GM19239 (cell line): ENCODE measurements at regions not wholly inside any gene's neighbourhood (a gene's known extent, or its start where the extent isn't known, plus 50 kb on each side); places are given as distances from the start of the nearest gene placed in this dataset.

Experiments used
- DNase-seq: peaks from one replicate; pipeline ENCODE4 v3.0.0; 2011; ENCODE audit warnings: low spot score; ENCODE audit not compliant: insufficient read length
- FAIRE-seq: peaks from 2 replicates; lab custom pipeline; 2011; peaks lifted over from hg19 to GRCh38; lab: Jason Lieb, UNC

DNA sequence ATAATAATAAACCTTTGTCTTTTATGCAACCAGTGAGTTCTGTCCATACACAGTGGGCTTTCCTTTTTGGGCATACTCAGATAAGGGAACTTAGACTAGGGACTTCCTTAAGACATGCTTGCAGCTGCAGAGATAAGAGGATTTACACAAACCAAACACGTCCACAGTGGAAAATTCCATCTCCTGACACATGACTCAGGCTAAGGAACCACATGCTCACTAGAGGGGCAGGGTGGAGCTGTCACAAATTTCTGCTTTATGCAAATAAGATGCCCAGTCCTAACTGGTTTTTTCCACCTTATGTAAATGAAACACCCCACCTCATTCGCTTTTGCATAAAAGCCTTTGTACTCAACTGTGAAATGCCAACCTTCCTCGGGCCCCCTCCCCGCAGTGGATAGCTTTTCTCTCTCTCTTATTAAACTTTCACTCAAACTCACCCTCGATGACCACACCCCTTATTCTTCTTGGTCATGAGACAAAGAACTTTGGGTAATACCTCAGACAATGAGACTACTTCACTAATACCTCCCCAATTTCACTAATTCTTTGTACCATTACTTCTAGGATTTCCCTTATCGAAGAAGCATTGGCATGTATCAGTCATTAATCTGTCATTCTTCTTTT, 170.3 kb upstream of the FTMT start:
- DNase-seq: no peak
- no peak for FAIRE-seq

GRCh38 chr5:121688126-121688525, 163.6 kb upstream of the FTMT start:
- FAIRE-seq (no peak), DNase-seq (no peak)

DNA sequence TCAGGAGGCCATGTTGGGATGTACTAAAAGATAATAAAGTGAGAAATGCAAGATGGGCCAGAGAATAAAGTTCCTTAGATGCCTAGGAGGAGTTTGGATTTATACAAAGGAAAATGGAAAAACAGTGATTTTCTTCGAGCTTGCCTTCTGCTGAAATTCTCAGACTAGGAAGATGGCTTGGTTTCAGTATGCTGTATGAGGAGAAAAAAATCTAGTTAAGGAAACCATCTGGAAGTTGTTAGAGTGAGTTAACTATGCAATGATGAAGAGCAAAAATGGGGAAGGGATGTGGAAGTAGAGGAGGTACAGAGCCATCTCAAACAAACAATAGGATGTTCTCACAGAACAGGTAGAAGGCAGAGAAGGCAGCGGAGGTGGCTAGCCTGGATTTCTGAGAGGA, 162.9 kb upstream of the FTMT start:
- no peak for DNase-seq
- no peak for FAIRE-seq

- FAIRE-seq (no peak), DNase-seq (no peak)
These were observed 160.2 kb upstream of the FTMT start for GRCh38 chr5:121691478-121691877.

DNA sequence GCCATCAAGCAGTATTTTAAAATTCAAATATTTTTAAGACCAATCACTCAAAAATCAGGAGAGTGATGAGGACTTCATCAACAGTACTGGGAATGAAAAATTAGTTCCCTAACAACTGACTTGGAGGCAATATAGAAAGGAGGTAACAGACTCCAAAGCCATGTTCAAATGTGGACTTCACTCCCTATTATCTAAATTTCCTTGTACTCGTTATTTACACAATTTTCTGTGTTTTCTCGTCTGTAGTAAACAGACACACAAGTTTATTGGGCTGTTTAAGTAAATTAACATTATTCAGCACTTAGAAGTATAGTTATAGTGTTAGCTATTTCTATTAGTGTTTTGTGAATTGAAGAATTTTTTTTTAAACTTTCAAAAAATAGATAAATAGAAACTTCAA, 159.5 kb upstream of the FTMT start:
- FAIRE-seq (no peak), DNase-seq (no peak)

GRCh38 chr5:121693864-121694263, 157.8 kb upstream of the FTMT start:
- DNase-seq (no peak), FAIRE-seq (no peak)

DNA sequence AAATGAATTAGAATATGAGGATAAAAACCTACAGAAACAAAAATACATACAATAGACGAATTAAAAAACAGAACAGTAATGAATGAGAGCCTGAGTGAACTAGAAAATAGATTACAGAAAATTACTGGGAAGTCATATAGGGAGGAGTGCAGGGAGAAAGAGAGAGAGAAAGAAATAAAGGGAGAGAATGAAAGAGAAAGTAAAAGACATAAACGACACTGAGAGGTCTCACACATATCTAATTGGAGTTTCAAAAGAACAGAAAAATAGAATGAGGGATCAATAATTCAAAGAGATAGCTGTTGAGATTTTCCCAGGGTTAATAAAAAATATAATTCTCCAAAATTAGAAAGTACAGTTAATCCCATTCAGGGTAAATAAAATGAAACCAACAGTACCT, 156.4 kb upstream of the FTMT start:
- FAIRE-seq: no peak

DNA sequence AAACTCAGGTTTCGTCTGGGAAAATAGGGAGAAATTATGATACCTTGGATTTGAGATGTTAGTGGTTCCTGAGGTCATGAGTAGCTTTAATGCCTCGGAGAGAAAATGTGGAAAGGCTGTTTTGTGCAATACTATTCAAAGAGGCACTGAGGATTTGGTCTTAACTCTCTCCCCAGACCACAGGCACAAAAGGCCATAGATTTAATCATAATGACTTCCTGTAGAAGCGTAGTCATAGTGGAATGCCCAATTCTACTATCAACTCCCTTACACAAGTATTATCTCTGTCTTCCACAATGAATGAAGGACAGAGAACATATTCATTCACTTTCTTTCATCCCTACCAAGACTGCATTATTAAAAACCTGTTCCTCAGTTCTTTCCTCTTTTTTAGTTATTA, 153.0 kb upstream of the FTMT start:
- FAIRE-seq (no peak), DNase-seq (no peak)

More for the DNA sequence above, 156.4 kb upstream of the FTMT start:
- DNase-seq: no peak

- DNase-seq (no peak), FAIRE-seq (no peak)
These were observed 150.0 kb upstream of the FTMT start for GRCh38 chr5:121701731-121702130.

DNA sequence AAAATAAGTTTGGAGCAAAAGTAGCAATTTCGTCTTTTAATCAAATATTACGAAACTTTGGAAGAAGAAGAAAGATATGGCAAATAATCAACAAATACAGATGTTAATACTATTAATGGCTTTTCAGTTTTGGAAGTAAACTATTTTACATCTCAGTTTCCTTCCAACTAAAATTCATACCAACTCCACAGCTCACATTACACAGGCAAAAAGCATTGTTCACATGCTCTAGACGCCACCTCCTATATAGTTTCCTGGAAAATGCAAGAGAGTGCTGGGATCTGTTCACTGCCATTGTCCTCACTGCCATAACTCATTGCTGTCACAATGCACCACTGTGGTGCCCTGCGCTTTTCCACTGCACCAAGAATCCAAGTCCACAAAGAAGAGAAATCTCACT, 149.0 kb upstream of the FTMT start:
- DNase-seq (no peak), FAIRE-seq (no peak)

DNA sequence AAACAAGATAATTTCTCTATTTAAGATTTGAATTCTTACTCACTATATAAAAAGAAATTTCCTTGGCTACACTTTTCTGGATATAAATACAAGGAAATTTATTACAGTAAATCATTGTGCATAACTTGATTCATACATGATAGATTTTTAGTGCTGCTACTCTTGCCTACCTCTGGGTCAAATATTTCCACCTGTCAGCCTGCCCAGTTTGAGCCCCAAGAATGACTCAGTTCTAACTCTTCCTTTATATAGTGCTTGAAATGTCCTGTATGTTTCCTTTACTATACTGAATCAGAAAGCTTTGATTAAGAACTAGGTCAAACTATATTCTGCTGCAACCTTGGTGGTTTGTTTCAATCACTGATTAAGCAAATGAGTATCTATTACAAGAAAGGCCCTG, 147.4 kb upstream of the FTMT start:
- no peak for DNase-seq
- FAIRE-seq: no peak

GRCh38 chr5:121706686-121707085, 145.0 kb upstream of the FTMT start:
- DNase-seq: no peak
- no peak for FAIRE-seq

DNA sequence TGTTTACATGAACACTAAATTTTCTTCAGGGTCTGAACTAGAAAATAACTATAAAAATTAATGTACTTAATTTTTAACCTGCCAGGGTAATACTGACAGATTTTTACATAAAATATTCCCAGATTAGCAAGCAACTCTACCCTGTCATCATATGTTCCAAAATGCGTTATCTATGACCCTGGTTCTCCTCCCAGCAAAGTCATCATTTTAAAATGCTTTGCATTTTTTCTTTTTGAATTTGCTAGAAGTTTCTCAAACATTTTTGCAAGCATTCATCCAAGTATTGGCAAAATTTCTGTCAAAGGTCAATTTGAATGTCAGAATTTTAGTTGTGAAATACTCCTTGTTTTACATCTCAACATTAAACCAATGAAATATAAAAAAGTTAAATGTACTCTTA, 144.5 kb upstream of the FTMT start:
- FAIRE-seq (no peak), DNase-seq (no peak)

DNA sequence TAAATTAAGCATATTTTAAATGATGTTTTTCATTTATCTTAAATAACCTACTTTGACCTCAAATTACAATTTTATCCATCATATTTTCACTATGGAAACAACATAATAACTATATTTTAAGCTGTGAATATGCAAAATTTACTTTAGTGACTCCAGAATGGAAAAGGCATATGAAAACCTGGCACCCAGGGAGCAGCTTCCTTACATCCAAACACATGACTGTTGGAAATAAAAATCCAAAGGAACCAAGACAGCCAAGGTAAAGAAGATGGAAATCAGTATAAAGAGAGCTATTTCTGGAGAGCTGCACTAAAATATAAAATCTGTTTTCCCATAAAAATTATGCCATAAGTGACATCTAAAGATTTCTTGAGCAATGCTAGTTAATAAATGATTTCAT, 140.3 kb upstream of the FTMT start:
- FAIRE-seq (no peak), DNase-seq (no peak)

- FAIRE-seq: no peak
These were observed 132.4 kb upstream of the FTMT start for GRCh38 chr5:121719255-121719654.

DNA sequence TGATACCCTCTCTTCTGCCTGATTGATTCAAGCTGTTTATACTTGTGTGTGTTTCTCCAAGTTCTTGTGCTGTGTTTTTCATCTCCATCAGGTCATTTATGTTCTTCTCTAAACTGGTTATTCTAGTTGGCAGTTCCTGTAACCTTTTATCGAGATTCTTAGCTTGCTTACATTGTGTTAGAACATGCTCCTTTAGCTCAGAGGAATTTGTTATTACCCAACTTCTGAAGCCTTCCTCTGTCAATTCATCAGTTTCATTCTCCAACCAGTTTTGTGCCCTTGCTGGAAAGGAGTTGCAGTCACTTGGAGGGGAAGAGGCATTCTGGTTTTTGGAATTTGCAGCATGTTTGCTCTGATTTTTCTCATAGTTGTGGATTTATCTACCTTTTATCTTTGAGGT, 126.2 kb upstream of the FTMT start:
- FAIRE-seq: no peak
- no peak for DNase-seq

More at GRCh38 chr5:121719255-121719654, 132.4 kb upstream of the FTMT start:
- DNase-seq: no peak

DNA sequence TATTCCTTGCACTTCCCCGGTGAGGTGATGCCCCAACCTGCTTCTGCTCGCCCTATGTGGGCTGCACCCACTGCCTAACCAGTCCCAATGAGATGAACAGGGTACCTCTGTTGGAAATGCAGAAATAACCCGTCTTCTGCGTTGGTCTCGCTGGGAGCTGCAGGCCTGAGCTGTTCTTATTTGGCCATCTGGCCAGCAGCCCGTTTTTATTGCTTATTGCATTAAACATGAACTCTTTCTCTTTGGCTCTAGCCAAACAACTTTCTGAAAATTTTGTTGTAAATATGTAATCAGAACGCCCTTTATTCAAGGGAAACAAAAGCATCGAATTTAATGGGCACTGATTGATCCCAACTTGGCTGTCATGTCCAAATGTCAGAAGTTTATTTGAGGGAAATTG, 124.7 kb upstream of the FTMT start:
- FAIRE-seq (no peak), DNase-seq (no peak)

- FAIRE-seq (no peak), DNase-seq (no peak)
These were observed 120.3 kb upstream of the FTMT start for GRCh38 chr5:121731377-121731776.

DNA sequence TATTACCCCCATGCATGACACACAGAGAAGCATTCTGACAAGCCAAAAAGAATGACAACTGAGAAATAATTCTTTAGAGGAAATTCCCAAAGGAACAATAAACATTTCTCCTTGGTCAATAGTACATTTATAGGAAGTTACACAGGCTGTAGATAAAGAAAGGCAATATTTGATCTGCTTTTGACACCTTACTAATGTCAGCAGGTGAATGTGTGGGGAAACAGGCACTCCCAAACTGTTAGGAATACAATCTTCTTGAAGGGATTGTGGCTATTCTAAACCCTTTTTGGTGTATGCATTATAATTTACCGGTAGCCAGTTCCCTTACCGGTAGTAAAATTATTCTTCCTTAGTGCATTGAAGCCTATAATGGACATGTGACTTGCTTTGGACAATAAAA, 116.1 kb upstream of the FTMT start:
- DNase-seq (no peak), FAIRE-seq (no peak)

GRCh38 chr5:121737120-121737519, 114.6 kb upstream of the FTMT start:
- FAIRE-seq (no peak), DNase-seq (no peak)

DNA sequence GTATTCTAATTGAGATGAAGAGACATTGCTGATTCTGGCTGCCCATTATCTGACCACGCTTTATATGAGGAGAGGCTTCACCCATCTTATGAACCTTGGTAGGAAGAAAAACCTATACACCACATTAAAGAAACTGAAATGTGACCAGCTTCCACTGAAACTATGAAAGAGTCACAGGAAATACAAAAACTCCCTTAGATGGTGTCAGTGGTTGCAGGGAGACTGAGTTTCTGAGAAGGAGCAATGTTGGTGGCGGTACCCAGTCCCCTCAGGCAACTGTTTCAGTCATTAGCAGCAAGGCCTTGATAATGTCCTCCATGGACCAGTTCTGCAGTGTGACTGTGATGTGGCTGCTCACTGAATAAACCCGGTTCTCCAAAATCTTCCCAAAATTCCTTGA, 110.5 kb upstream of the FTMT start:
- DNase-seq (no peak), FAIRE-seq (no peak)

GRCh38 chr5:121744577-121744976, 107.1 kb upstream of the FTMT start:
- DNase-seq (no peak), FAIRE-seq (no peak)

DNA sequence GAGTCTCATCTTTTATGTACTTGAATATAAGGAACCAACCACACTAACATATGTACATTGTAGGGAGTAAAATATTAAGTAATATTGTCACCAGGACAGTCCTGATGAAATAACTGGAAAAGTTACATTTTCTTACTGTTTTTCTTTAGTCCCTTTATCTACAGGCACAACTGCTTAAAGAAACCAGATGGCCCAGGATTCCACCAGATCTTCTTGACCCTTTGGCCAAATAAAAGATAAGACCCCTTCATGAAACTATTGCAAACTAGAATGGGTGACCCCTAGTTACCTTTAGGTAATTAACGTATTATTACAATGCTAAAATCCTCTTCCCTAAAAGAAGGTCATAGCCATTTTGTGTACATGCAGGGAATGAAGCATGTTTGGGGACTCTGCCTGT, 106.3 kb upstream of the FTMT start:
- FAIRE-seq: no peak
- no peak for DNase-seq
